ENCODE measurements at regions not wholly inside any gene's neighbourhood (a gene's known extent, or its start where the extent isn't known, plus 50 kb on each side); places are given as distances from the start of the nearest gene placed in this dataset.

DNA sequence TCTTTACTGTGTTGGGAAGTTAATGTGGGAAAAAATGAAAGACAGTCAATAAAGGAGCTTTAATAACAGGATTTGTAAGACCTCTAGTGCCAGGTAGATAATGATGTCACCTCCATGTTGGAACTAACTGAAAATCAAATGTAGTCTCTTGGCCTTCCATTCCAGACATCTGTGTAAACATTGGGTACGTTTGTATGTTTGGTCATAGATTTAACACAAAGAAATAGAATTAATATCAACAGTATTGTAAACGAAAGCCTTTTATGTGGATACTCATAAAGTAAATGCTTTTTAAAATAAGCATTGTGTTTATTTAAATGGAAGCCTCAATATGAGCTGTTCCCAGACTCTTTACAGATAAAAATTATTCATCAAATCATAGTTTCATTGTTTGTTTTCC is 605.7 kb downstream of the METTL15 start:
- Histone ChIP-seq H3K9me3 (ENCODE audit: control extremely low read depth in 1 of 5, control insufficient read depth in 4 of 5, insufficient read depth in 2 of 5, low read depth in 1 of 5, low read length in 4 of 5) (no peaks in the 10 kb centered on the region), H3K4me1 (ENCODE audit: control extremely low read depth in 1 of 4, control insufficient read depth in 4 of 4, insufficient read depth in 4 of 4, low read length in 3 of 4) (no peaks in the 10 kb centered on the region), H3K27me3 (replicated peaks in 2 of 5; ENCODE audit: control insufficient read depth in 4 of 5, insufficient read depth in 5 of 5, low read length in 4 of 5) (no peaks in the 10 kb centered on the region), H3K27ac (ENCODE audit: insufficient read depth in 1 of 2, low read depth in 1 of 2, low read length in 2 of 2, poor library complexity in 1 of 2, severe bottlenecking in 2 of 2) (no peak overlapping the region), H3K4me3 (ENCODE audit: control insufficient read depth in 1 of 7, extremely low read depth in 1 of 7, insufficient read depth in 4 of 7, low read depth in 2 of 7, low read length in 6 of 7) (no peak overlapping the region), H3K36me3 (ENCODE audit: control insufficient read depth in 4 of 4, insufficient read depth in 4 of 4, low read length in 3 of 4) (no peaks in the 10 kb centered on the region)
- POLR2A ChIA-PET: no interaction called here
- DNase-seq: no peak
- CTCF ChIA-PET: no interaction called here
- no CpG with 5 or more reads among the region's 2 CpGs for WGBS (ENCODE audit: insufficient coverage)

DNA sequence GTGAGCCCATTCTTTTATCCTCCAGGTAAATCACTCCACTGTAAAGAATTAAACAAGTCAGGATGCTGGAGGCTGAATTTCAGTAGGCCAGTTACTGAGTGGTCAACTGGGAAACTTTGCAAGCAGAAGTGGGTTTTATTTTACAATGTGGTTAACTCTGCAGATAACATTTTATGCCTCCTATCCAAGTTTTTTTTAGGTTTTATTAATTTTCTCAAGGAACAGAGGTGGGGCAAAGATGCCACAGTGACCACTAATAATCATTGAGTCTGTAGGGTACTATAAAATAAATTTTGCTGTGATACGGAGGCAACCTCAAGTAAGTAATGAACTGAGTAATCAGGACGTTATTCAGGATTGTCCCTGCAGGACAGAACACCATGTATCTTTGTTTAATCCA is 599.9 kb downstream of the METTL15 start:
- no CpG with 5 or more reads among the region's 2 CpGs for WGBS (ENCODE audit: insufficient coverage)
- H3K9me3 ChIP-seq (ENCODE audit: control extremely low read depth in 1 of 5, control insufficient read depth in 4 of 5, insufficient read depth in 2 of 5, low read depth in 1 of 5, low read length in 4 of 5): no peaks in the 10 kb centered on the region
- H3K4me1 ChIP-seq (ENCODE audit: control extremely low read depth in 1 of 4, control insufficient read depth in 4 of 4, insufficient read depth in 4 of 4, low read length in 3 of 4): no peaks in the 10 kb centered on the region
- H3K27me3 ChIP-seq (replicated peaks in 2 of 5; ENCODE audit: control insufficient read depth in 4 of 5, insufficient read depth in 5 of 5, low read length in 4 of 5): no peaks in the 10 kb centered on the region
- CTCF ChIA-PET: no interaction called here
- POLR2A ChIA-PET: no interaction called here
- no peak overlapping the region for H3K4me3 ChIP-seq (ENCODE audit: control insufficient read depth in 1 of 7, extremely low read depth in 1 of 7, insufficient read depth in 4 of 7, low read depth in 2 of 7, low read length in 6 of 7)
- DNase-seq: no peak
- H3K36me3 ChIP-seq (ENCODE audit: control insufficient read depth in 4 of 4, insufficient read depth in 4 of 4, low read length in 3 of 4): no peaks in the 10 kb centered on the region
- no peak overlapping the region for H3K27ac ChIP-seq (ENCODE audit: insufficient read depth in 1 of 2, low read depth in 1 of 2, low read length in 2 of 2, poor library complexity in 1 of 2, severe bottlenecking in 2 of 2)

DNA sequence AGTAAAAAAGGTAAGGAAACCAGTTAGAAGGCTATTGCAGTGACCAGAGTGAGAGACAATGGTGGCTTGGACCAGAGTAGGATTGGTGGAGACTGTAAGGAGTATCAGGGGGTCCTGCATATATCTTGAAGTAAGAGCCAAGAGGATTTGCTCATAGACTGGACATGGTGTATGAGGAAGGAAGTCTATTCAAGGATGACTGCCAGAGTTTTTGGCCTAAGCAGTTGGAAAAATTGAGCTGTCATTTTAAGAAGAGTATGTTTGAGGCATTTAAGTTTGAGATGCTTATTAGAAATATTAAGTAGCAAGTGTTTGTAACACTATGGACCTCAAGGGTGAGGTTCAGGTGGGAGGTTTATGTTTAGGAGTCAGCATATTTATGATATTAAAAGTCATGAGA is 596.6 kb downstream of the METTL15 start:
- Histone ChIP-seq H3K4me3 (ENCODE audit: control insufficient read depth in 1 of 7, extremely low read depth in 1 of 7, insufficient read depth in 4 of 7, low read depth in 2 of 7, low read length in 6 of 7) (no peak overlapping the region), H3K4me1 (ENCODE audit: control extremely low read depth in 1 of 4, control insufficient read depth in 4 of 4, insufficient read depth in 4 of 4, low read length in 3 of 4) (no peaks in the 10 kb centered on the region), H3K27ac (ENCODE audit: insufficient read depth in 1 of 2, low read depth in 1 of 2, low read length in 2 of 2, poor library complexity in 1 of 2, severe bottlenecking in 2 of 2) (no peak overlapping the region), H3K27me3 (replicated peaks in 2 of 5; ENCODE audit: control insufficient read depth in 4 of 5, insufficient read depth in 5 of 5, low read length in 4 of 5) (no peaks in the 10 kb centered on the region), H3K36me3 (ENCODE audit: control insufficient read depth in 4 of 4, insufficient read depth in 4 of 4, low read length in 3 of 4) (no peaks in the 10 kb centered on the region), H3K9me3 (ENCODE audit: control extremely low read depth in 1 of 5, control insufficient read depth in 4 of 5, insufficient read depth in 2 of 5, low read depth in 1 of 5, low read length in 4 of 5) (no peaks in the 10 kb centered on the region)
- DNase-seq: no peak
- POLR2A ChIA-PET: no interaction called here
- CTCF ChIA-PET: no interaction called here

DNA sequence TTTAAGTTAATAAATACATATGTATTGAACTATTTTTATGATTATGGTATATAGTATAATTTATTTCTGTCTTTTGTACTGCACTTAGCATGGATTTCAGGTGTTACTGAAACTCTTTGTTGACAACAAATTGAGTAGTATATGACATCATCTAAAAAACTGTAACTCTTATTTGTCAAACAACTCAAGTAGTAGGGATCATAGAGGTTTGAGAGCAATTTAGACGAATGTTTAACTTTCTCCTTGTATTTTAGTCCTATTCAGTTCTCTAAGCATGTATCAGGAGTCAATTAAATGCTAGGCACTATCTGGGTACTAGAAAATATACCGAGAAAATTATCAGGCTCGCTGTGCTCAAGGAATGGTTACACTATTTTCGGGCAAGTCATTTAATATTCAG is 595.2 kb downstream of the METTL15 start:
- Histone ChIP-seq H3K4me1 (ENCODE audit: control extremely low read depth in 1 of 4, control insufficient read depth in 4 of 4, insufficient read depth in 4 of 4, low read length in 3 of 4) (no peaks in the 10 kb centered on the region), H3K4me3 (ENCODE audit: control insufficient read depth in 1 of 7, extremely low read depth in 1 of 7, insufficient read depth in 4 of 7, low read depth in 2 of 7, low read length in 6 of 7) (no peak overlapping the region), H3K36me3 (ENCODE audit: control insufficient read depth in 4 of 4, insufficient read depth in 4 of 4, low read length in 3 of 4) (no peaks in the 10 kb centered on the region), H3K9me3 (ENCODE audit: control extremely low read depth in 1 of 5, control insufficient read depth in 4 of 5, insufficient read depth in 2 of 5, low read depth in 1 of 5, low read length in 4 of 5) (no peaks in the 10 kb centered on the region), H3K27me3 (replicated peaks in 2 of 5; ENCODE audit: control insufficient read depth in 4 of 5, insufficient read depth in 5 of 5, low read length in 4 of 5) (no peaks in the 10 kb centered on the region), H3K27ac (ENCODE audit: insufficient read depth in 1 of 2, low read depth in 1 of 2, low read length in 2 of 2, poor library complexity in 1 of 2, severe bottlenecking in 2 of 2) (no peak overlapping the region)
- 100% methylated on average over 2 of the region's 4 CpGs for WGBS (ENCODE audit: insufficient coverage)
- no peak for DNase-seq
- ChIA-PET POLR2A (no interaction called here), CTCF (no interaction called here)

DNA sequence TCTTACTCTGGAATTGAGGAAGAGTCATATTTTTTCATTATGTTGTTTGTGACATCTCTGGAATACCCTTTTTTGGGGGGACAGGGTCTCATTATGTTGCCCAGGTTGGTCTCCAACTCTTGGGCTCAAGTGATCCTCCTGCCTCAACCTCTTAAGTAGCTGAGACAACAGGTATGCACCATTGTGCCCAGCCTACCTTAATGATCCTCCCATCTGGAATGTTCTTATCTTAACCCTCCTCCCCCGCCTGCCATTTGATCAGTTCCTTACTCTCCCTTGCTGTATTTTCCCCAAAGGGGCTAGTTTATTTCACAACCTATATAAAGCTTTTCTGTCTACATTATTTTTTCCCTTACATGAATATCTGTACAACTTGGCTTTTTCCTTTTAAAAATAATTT is 594.7 kb downstream of the METTL15 start:
- 86% methylated on average over 1 of the region's 1 CpG for WGBS (ENCODE audit: insufficient coverage)
- ChIA-PET POLR2A (no interaction called here), CTCF (no interaction called here)
- no peak for DNase-seq
- Histone ChIP-seq H3K9me3 (ENCODE audit: control extremely low read depth in 1 of 5, control insufficient read depth in 4 of 5, insufficient read depth in 2 of 5, low read depth in 1 of 5, low read length in 4 of 5) (no peaks in the 10 kb centered on the region), H3K4me1 (ENCODE audit: control extremely low read depth in 1 of 4, control insufficient read depth in 4 of 4, insufficient read depth in 4 of 4, low read length in 3 of 4) (no peaks in the 10 kb centered on the region), H3K4me3 (ENCODE audit: control insufficient read depth in 1 of 7, extremely low read depth in 1 of 7, insufficient read depth in 4 of 7, low read depth in 2 of 7, low read length in 6 of 7) (no peak overlapping the region), H3K27ac (ENCODE audit: insufficient read depth in 1 of 2, low read depth in 1 of 2, low read length in 2 of 2, poor library complexity in 1 of 2, severe bottlenecking in 2 of 2) (no peak overlapping the region), H3K27me3 (replicated peaks in 2 of 5; ENCODE audit: control insufficient read depth in 4 of 5, insufficient read depth in 5 of 5, low read length in 4 of 5) (no peaks in the 10 kb centered on the region), H3K36me3 (ENCODE audit: control insufficient read depth in 4 of 4, insufficient read depth in 4 of 4, low read length in 3 of 4) (no peaks in the 10 kb centered on the region)

DNA sequence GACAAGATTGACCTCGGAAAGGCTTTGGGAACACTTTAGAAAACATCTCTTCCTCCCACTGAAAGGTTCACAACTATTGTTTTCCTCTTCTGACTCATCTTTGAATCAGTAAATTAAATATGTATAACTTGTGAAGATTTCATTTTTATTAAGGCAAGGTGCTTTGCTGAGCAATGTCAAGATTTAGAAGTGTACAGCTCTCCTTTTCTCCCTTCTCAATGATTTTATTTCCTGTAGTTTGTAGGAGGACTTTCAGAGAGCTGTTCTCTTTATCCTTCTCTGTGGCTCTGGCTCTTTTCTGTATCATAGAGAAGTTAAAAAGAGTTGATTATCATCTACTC is 594.2 kb downstream of the METTL15 start:
- H3K27me3 ChIP-seq (replicated peaks in 2 of 5; ENCODE audit: control insufficient read depth in 4 of 5, insufficient read depth in 5 of 5, low read length in 4 of 5): no peaks in the 10 kb centered on the region
- H3K4me3 ChIP-seq (ENCODE audit: control insufficient read depth in 1 of 7, extremely low read depth in 1 of 7, insufficient read depth in 4 of 7, low read depth in 2 of 7, low read length in 6 of 7): no peak overlapping the region
- ChIA-PET POLR2A (no interaction called here), CTCF (no interaction called here)
- H3K4me1 ChIP-seq (ENCODE audit: control extremely low read depth in 1 of 4, control insufficient read depth in 4 of 4, insufficient read depth in 4 of 4, low read length in 3 of 4): no peaks in the 10 kb centered on the region
- H3K9me3 ChIP-seq (ENCODE audit: control extremely low read depth in 1 of 5, control insufficient read depth in 4 of 5, insufficient read depth in 2 of 5, low read depth in 1 of 5, low read length in 4 of 5): no peaks in the 10 kb centered on the region
- WGBS (ENCODE audit: insufficient coverage): no CpG with 5 or more reads among the region's 1 CpG
- no peak for DNase-seq
- H3K27ac ChIP-seq (ENCODE audit: insufficient read depth in 1 of 2, low read depth in 1 of 2, low read length in 2 of 2, poor library complexity in 1 of 2, severe bottlenecking in 2 of 2): no peak overlapping the region
- H3K36me3 ChIP-seq (ENCODE audit: control insufficient read depth in 4 of 4, insufficient read depth in 4 of 4, low read length in 3 of 4): no peaks in the 10 kb centered on the region

DNA sequence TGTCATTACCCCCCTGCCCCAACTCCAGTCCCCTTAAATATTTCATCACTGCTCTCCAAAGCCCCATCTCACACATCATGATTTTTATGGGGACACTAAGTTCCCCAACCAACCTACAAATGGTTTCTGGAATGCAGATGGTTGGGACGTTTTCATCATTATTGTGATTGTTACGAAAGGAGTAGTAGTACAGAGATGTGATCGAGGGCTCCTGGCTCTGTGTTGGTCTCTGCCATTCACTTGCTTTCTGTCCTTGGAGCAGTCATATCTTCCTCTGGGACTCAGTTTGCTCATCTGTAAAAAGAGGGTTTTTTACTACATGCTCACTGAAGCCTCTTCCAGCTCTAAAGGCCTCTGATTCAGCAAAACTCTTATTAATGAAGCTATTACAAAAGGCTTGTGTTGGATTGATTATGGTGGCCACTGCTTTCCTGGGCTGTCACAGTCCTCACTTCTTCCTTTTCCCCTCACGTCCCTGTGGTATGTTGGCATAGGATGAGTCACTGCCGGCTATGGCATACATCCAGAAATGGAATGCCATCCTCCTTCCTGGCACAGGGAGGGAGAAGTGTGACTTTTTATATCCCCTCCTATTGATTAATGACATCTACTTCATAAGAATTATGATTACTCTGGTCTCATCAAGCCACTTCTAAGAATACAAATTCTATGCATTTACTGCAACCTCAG is 593.7 kb downstream of the METTL15 start:
- Histone ChIP-seq H3K9me3 (ENCODE audit: control extremely low read depth in 1 of 5, control insufficient read depth in 4 of 5, insufficient read depth in 2 of 5, low read depth in 1 of 5, low read length in 4 of 5) (no peaks in the 10 kb centered on the region), H3K27ac (ENCODE audit: insufficient read depth in 1 of 2, low read depth in 1 of 2, low read length in 2 of 2, poor library complexity in 1 of 2, severe bottlenecking in 2 of 2) (no peak overlapping the region), H3K4me3 (ENCODE audit: control insufficient read depth in 1 of 7, extremely low read depth in 1 of 7, insufficient read depth in 4 of 7, low read depth in 2 of 7, low read length in 6 of 7) (no peak overlapping the region), H3K36me3 (ENCODE audit: control insufficient read depth in 4 of 4, insufficient read depth in 4 of 4, low read length in 3 of 4) (no peaks in the 10 kb centered on the region), H3K4me1 (ENCODE audit: control extremely low read depth in 1 of 4, control insufficient read depth in 4 of 4, insufficient read depth in 4 of 4, low read length in 3 of 4) (no peaks in the 10 kb centered on the region), H3K27me3 (replicated peaks in 2 of 5; ENCODE audit: control insufficient read depth in 4 of 5, insufficient read depth in 5 of 5, low read length in 4 of 5) (no peaks in the 10 kb centered on the region)
- ChIA-PET CTCF (no interaction called here), POLR2A (no interaction called here)
- WGBS (ENCODE audit: insufficient coverage): no CpG with 5 or more reads among the region's 5 CpGs
- DNase-seq: no peak
